Panc1 (cell line): ENCODE measurements at regions not wholly inside any gene's neighbourhood (a gene's known extent, or its start where the extent isn't known, plus 50 kb on each side); places are given as distances from the start of the nearest gene placed in this dataset.

Source experiments
- ATAC-seq: fragments of 200-7000 bp; cut with Tn5 transposase; 2 replicates; pipeline ENCODE4 v1.9.1; 2020; ENCODE audit warnings: mild to moderate bottlenecking, moderate library complexity
- BruUV-seq: library from RNA; stranded (reverse); fragments of 400-500 nt; replicated peaks from 2 replicates; lab custom pipeline; 2021; lab: Mats Ljungman, UMichigan
- CTCF ChIA-PET: fragments of 300-600 bp; sonication (Branson Sonifier 250); formaldehyde crosslinking; loops from one replicate; lab custom pipeline; 2022; ENCODE audit warnings: antibody characterized with exemption; lab: Charles Lee
- POLR2A ChIA-PET: fragments of 300-600 bp; sonication (Branson Sonifier 250); formaldehyde crosslinking; loops from one replicate; lab custom pipeline; 2022; ENCODE audit warnings: antibody characterized with exemption; lab: Charles Lee
- DNase-seq: peaks from one replicate; pipeline ENCODE4 v3.0.0-alpha.2; 2010; ENCODE audit warnings: low read depth, low spot score
- H3K27ac ChIP-seq: 2 replicates; pipeline ENCODE4 v1.5.1; 2011; ENCODE audit warnings: mild to moderate bottlenecking, low read length, inconsistent platforms
- H3K27me3 ChIP-seq: fragments of 200-500 bp; sonication (Bioruptor generic); 2 replicates; pipeline ENCODE4 v1.6.0; 2014; ENCODE audit warnings: low read length, inconsistent platforms; ENCODE audit not compliant: control insufficient read depth, insufficient read depth
- H3K36me3 ChIP-seq: fragments of 200-500 bp; sonication (Bioruptor generic); 2 replicates; pipeline ENCODE4 v1.5.1; 2014; ENCODE audit warnings: inconsistent platforms, mild to moderate bottlenecking, low read length, moderate library complexity; ENCODE audit not compliant: control insufficient read depth, insufficient read depth
- H3K4me1 ChIP-seq: 2 replicates; pipeline ENCODE4 v1.5.1; 2011; ENCODE audit warnings: inconsistent platforms, mild to moderate bottlenecking, low read length, moderate library complexity; ENCODE audit not compliant: control insufficient read depth, insufficient read depth
- H3K4me3 ChIP-seq, 2 experiments: 2 replicates each; pipeline ENCODE4 v1.5.1; 2011 to 2012; ENCODE audit warnings: low read depth in 2 of 2, low read length in 2 of 2, mild to moderate bottlenecking in 2 of 2, inconsistent platforms in 1 of 2, moderate library complexity in 1 of 2
- H3K9me3 ChIP-seq: fragments of 200-500 bp; sonication (Bioruptor generic); 2 replicates; pipeline ENCODE4 v1.5.1; 2014; ENCODE audit warnings: low read depth, mild to moderate bottlenecking, inconsistent platforms, low read length, moderate library complexity; ENCODE audit not compliant: control insufficient read depth, insufficient read depth
- CTCF ChIP-seq: fragments of 450-650 bp; IDR thresholded peaks from 2 replicates; pipeline ENCODE4 v1.5.1; 2017; ENCODE audit warnings: mild to moderate bottlenecking
- POLR2AphosphoS5 ChIP-seq: IDR thresholded peaks from 2 replicates; pipeline ENCODE4 v1.6.1; 2012; ENCODE audit warnings: mild to moderate bottlenecking, low read depth, low read length, moderate library complexity
- REST ChIP-seq, 2 experiments: IDR thresholded peaks; 2 replicates each; pipeline ENCODE4 v1.6.1; 2011 to 2012; ENCODE audit warnings: low read depth in 2 of 2, control low read depth in 1 of 2, low read length in 1 of 2, mild to moderate bottlenecking in 1 of 2, moderate library complexity in 1 of 2; ENCODE audit not compliant: insufficient read depth in 1 of 2
- SIN3A ChIP-seq: IDR thresholded peaks from 2 replicates; pipeline ENCODE4 v1.6.1; 2012; ENCODE audit warnings: low read depth, mild to moderate bottlenecking, low read length, moderate library complexity, borderline replicate concordance; ENCODE audit not compliant: insufficient read depth
- TCF7L2 ChIP-seq: IDR thresholded peaks from 2 replicates; pipeline ENCODE4 v1.6.1; 2011; ENCODE audit warnings: mild to moderate bottlenecking, low read depth, low read length, inconsistent platforms
- in situ Hi-C: cut with HindIII; loops from 2 replicates; pipeline ENCODE4 v1.10.0; 2016; ENCODE audit warnings: low sequenced_read_pairs, low pct_unique_long_range_greater_than_20kb
- intact Hi-C: fragments of 100-400 bp; cut with micrococcal nuclease; formaldehyde crosslinking; loops from one replicate; pipeline ENCODE4 v1.10.0; 2022; ENCODE audit not compliant: unreplicated experiment

- Histone ChIP-seq H3K27ac (peak overlapping the region; percentile 75), H3K27me3 (no peaks in the 10 kb centered on the region), H3K9me3 (no peaks in the 10 kb centered on the region), H3K4me3 (no peak overlapping the region), H3K4me1 (peaks cover 11% of the 10 kb centered on the region), H3K36me3 (no peaks in the 10 kb centered on the region)
- CTCF ChIA-PET: interaction anchor here (0.7 kb wide), 1 partner anchor 395 kb away, joined by 3 read pairs; no protein-coding TSS in a partner anchor
- POLR2A ChIA-PET: no interaction called here
- intact Hi-C loops: no loop called here
- ATAC-seq: no peak
- no TSS peak for BruUV-seq
- no peak for DNase-seq
- in situ Hi-C loops: no loop called here
- TF ChIP-seq POLR2AphosphoS5: no peak
- no peak for TF ChIP-seq REST (IDR thresholded peaks at IDR 0.05; ENCODE audit: insufficient read depth in 1 of 2, low read depth in 2 of 2, low read length in 1 of 2)
- no peak for TF ChIP-seq SIN3A
- TF ChIP-seq CTCF: no peak
- no peak for TF ChIP-seq TCF7L2
These were observed 203.6 kb downstream of the SPRY1 start for GRCh38 chr4:123599920-123600810.

GRCh38 chr4:123600987-123601904 lies 204.7 kb downstream of the SPRY1 start:
- CTCF ChIA-PET: no interaction called here
- DNase-seq: no peak
- Histone ChIP-seq H3K27me3 (no peaks in the 10 kb centered on the region), H3K4me3 (no peak overlapping the region), H3K9me3 (no peaks in the 10 kb centered on the region), H3K36me3 (no peaks in the 10 kb centered on the region), H3K27ac (peak overlapping the region; percentile 75; the same call in 1 of the 2 replicates), H3K4me1 (peaks cover 11% of the 10 kb centered on the region)
- ATAC-seq: no peak
- in situ Hi-C loops: no loop called here
- intact Hi-C loops: no loop called here
- POLR2A ChIA-PET: interaction anchor here (0.5 kb wide), 1 partner anchor 209 kb away, joined by 16 read pairs; no protein-coding TSS in a partner anchor
- TF ChIP-seq REST (IDR thresholded peaks at IDR 0.05; ENCODE audit: insufficient read depth in 1 of 2, low read depth in 2 of 2, low read length in 1 of 2): no peak
- TF ChIP-seq POLR2AphosphoS5: no peak
- BruUV-seq: no TSS peak
